ENCODE measurements at regions not wholly inside any gene's neighbourhood (a gene's known extent, or its start where the extent isn't known, plus 50 kb on each side); places are given as distances from the start of the nearest gene placed in this dataset.

GRCh38 chr5:68548959-68549676, 333.6 kb downstream of the PIK3R1 start:
- TF ChIP-seq, protein P1, sequence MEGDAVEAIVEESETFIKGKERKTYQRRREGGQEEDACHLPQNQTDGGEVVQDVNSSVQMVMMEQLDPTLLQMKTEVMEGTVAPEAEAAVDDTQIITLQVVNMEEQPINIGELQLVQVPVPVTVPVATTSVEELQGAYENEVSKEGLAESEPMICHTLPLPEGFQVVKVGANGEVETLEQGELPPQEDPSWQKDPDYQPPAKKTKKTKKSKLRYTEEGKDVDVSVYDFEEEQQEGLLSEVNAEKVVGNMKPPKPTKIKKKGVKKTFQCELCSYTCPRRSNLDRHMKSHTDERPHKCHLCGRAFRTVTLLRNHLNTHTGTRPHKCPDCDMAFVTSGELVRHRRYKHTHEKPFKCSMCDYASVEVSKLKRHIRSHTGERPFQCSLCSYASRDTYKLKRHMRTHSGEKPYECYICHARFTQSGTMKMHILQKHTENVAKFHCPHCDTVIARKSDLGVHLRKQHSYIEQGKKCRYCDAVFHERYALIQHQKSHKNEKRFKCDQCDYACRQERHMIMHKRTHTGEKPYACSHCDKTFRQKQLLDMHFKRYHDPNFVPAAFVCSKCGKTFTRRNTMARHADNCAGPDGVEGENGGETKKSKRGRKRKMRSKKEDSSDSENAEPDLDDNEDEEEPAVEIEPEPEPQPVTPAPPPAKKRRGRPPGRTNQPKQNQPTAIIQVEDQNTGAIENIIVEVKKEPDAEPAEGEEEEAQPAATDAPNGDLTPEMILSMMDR (IDR thresholded peaks at IDR 0.05): no peak
- Histone ChIP-seq H3K27ac (no peak overlapping the region), H3K27me3 (ENCODE audit: low read depth) (no peaks in the 10 kb centered on the region), H3K36me3 (no peaks in the 10 kb centered on the region), H3K4me1 (no peaks in the 10 kb centered on the region), H3K4me3 (no peak overlapping the region), H3K9me3 (no peaks in the 10 kb centered on the region)
- no peak for DNase-seq
- intact Hi-C loops (cut with DNase I): no loop called here
- ATAC-seq: no peak

DNA sequence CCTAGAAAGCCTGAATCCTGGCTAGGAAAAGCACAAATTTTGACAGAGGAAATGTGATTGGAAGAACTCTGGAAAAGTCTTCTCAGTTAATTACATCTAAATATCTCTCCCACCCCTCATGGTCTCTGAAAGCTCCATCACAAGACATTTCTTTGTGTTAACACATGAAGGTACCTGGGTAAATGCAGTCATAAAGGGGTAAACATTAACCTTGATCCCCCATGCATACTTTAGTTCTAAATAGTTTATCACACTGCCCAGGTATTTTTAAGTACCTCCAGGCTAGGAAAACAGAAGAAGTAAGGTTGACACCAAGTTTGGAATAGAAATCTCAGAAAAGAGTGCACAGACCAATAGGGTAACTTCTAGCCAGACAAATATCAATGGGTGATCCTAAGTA, 334.5 kb downstream of the PIK3R1 start:
- no peaks in the 10 kb centered on the region for H3K27me3 ChIP-seq (ENCODE audit: low read depth)
- TF ChIP-seq, protein P1 (IDR thresholded peaks at IDR 0.05): no peak
- no peaks in the 10 kb centered on the region for H3K36me3 ChIP-seq
- DNase-seq: no peak
- H3K9me3 ChIP-seq: no peaks in the 10 kb centered on the region
- no peak overlapping the region for H3K4me3 ChIP-seq
- no peak for ATAC-seq
- H3K4me1 ChIP-seq: no peaks in the 10 kb centered on the region
- H3K27ac ChIP-seq: no peak overlapping the region
- intact Hi-C loops (cut with DNase I): no loop called here

GRCh38 chr5:68551436-68551835, 335.9 kb downstream of the PIK3R1 start:
- intact Hi-C loops (cut with DNase I): no loop called here
- no peaks in the 10 kb centered on the region for H3K36me3 ChIP-seq
- ATAC-seq (no peak), DNase-seq (no peak)
- TF ChIP-seq, protein P1 (IDR thresholded peaks at IDR 0.05): no peak
- H3K27ac ChIP-seq: no peak overlapping the region
- H3K27me3 ChIP-seq (ENCODE audit: low read depth): no peaks in the 10 kb centered on the region
- no peaks in the 10 kb centered on the region for H3K4me1 ChIP-seq
- H3K4me3 ChIP-seq: no peak overlapping the region
- no peaks in the 10 kb centered on the region for H3K9me3 ChIP-seq

DNA sequence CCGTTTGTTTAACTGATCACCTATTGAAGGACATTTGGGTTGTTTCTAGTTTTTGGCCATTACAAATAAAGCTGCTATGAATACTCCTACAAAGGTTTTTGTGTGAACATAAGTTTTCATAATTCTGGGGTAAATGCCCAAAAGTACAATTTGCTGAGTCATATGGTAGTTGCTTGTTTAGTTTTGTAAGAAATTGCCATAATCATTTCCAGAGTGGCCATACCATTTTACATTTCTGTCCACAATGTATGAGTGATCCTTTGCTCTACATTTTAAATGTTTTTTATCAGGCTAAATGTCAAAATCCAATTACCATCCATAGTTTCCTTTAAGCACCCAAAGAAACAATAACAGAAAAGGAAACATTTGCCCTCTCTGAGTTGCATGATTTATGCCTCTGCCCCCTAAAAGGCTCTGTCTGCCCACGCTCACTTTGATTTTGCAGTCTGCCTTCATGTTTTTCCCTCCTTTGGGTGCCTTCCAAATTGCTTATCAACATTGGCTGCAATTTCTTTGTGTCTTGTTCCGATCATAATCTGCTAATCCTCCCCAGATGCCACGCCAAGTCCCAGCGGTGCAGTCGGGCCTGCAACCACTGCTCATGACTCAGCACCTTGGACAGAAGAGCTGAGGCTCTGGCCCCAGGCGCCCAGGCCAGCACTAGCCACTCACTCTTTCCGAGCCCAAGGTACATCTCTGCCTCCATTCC, 339.2 kb downstream of the PIK3R1 start:
- no peak for DNase-seq
- Histone ChIP-seq H3K4me3 (no peak overlapping the region), H3K36me3 (no peaks in the 10 kb centered on the region), H3K27me3 (ENCODE audit: low read depth) (no peaks in the 10 kb centered on the region), H3K9me3 (no peaks in the 10 kb centered on the region), H3K4me1 (no peaks in the 10 kb centered on the region), H3K27ac (no peak overlapping the region)
- ATAC-seq: peak; percentile 39
- TF ChIP-seq, protein P1 (IDR thresholded peaks at IDR 0.05): no peak
- intact Hi-C loops (cut with DNase I): no loop called here

- no peaks in the 10 kb centered on the region for H3K36me3 ChIP-seq
- DNase-seq (no peak), ATAC-seq (no peak)
- intact Hi-C loops (cut with DNase I): no loop called here
- no peaks in the 10 kb centered on the region for H3K9me3 ChIP-seq
- H3K27me3 ChIP-seq (ENCODE audit: low read depth): no peaks in the 10 kb centered on the region
- no peaks in the 10 kb centered on the region for H3K4me1 ChIP-seq
- TF ChIP-seq, protein P1 (IDR thresholded peaks at IDR 0.05): no peak
- no peak overlapping the region for H3K27ac ChIP-seq
- no peak overlapping the region for H3K4me3 ChIP-seq
Measured at GRCh38 chr5:68555907-68556681, 340.5 kb downstream of the PIK3R1 start.

Measured in lower lobe of right lung (tissue), 2 donors.